ENCODE measurements at regions not wholly inside any gene's neighbourhood (a gene's known extent, or its start where the extent isn't known, plus 50 kb on each side); places are given as distances from the start of the nearest gene placed in this dataset.
"Not testable (repeated sequence)": the region's sequence is repeated elsewhere in the genome, so short reads cannot be mapped to it uniquely, and the experiment has no call there.

- H3K4me3 ChIP-seq, result no peak overlapping the region
- H3K9me3 ChIP-seq, result no peaks in the 10 kb centered on the region
- ATAC-seq, result no peak
- DNase-seq, result no peak
- no peaks in the 10 kb centered on the region for H3K27me3 ChIP-seq (ENCODE audit: low read depth)
- TF ChIP-seq, protein P1, sequence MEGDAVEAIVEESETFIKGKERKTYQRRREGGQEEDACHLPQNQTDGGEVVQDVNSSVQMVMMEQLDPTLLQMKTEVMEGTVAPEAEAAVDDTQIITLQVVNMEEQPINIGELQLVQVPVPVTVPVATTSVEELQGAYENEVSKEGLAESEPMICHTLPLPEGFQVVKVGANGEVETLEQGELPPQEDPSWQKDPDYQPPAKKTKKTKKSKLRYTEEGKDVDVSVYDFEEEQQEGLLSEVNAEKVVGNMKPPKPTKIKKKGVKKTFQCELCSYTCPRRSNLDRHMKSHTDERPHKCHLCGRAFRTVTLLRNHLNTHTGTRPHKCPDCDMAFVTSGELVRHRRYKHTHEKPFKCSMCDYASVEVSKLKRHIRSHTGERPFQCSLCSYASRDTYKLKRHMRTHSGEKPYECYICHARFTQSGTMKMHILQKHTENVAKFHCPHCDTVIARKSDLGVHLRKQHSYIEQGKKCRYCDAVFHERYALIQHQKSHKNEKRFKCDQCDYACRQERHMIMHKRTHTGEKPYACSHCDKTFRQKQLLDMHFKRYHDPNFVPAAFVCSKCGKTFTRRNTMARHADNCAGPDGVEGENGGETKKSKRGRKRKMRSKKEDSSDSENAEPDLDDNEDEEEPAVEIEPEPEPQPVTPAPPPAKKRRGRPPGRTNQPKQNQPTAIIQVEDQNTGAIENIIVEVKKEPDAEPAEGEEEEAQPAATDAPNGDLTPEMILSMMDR (IDR thresholded peaks at IDR 0.05), result no peak
- H3K4me1 ChIP-seq, result no peaks in the 10 kb centered on the region
- H3K36me3 ChIP-seq, result no peaks in the 10 kb centered on the region
- H3K27ac ChIP-seq, result no peak overlapping the region
- intact Hi-C loops (cut with DNase I), result no loop called here
Measured at GRCh38 chr18:51346404-51346803, 148.9 kb upstream of the MEX3C start.

DNA sequence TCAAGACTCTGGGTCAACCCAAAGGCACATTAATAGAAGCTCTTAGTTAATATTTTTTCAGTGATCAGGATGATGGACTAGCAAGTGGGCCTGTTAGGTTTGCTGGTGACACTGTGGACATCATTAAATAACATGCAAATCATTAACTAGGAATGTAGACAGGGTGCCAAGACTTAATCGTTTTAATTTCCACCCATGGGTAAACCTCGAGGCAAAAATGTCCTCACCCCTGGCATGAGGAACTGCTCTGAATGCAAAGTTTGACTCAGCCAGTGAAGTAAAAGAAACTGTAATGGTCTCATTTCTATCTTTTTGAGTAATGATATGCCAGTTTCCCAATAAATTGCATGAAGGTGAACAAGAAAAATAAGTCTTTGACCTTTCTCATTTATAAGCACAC, 152.6 kb upstream of the MEX3C start:
- ATAC-seq (no peak), DNase-seq (no peak)
- Histone ChIP-seq H3K36me3 (no peaks in the 10 kb centered on the region), H3K9me3 (no peaks in the 10 kb centered on the region), H3K4me3 (no peak overlapping the region), H3K4me1 (no peaks in the 10 kb centered on the region), H3K27ac (no peak overlapping the region), H3K27me3 (ENCODE audit: low read depth) (no peaks in the 10 kb centered on the region)
- TF ChIP-seq, protein P1 (IDR thresholded peaks at IDR 0.05), result no peak
- intact Hi-C loops (cut with DNase I), result no loop called here

- Histone ChIP-seq H3K27me3 (ENCODE audit: low read depth) (no peaks in the 10 kb centered on the region), H3K36me3 (no peaks in the 10 kb centered on the region), H3K4me1 (no peaks in the 10 kb centered on the region), H3K27ac (no peak overlapping the region), H3K4me3 (no peak overlapping the region), H3K9me3 (no peaks in the 10 kb centered on the region)
- intact Hi-C loops (cut with DNase I), result no loop called here
- ATAC-seq (no peak), DNase-seq (no peak)
- TF ChIP-seq, protein P1 (IDR thresholded peaks at IDR 0.05), result no peak
Measured at GRCh38 chr18:51355841-51356240, 158.4 kb upstream of the MEX3C start.

- H3K4me1 ChIP-seq; DNase-seq; H3K27ac ChIP-seq; H3K27me3 ChIP-seq (ENCODE audit: low read depth); intact Hi-C loops (cut with DNase I); ATAC-seq; H3K9me3 ChIP-seq; H3K4me3 ChIP-seq; H3K36me3 ChIP-seq: not testable (repeated sequence)
Measured at GRCh38 chr18:51360301-51360700, 162.8 kb upstream of the MEX3C start.

DNA sequence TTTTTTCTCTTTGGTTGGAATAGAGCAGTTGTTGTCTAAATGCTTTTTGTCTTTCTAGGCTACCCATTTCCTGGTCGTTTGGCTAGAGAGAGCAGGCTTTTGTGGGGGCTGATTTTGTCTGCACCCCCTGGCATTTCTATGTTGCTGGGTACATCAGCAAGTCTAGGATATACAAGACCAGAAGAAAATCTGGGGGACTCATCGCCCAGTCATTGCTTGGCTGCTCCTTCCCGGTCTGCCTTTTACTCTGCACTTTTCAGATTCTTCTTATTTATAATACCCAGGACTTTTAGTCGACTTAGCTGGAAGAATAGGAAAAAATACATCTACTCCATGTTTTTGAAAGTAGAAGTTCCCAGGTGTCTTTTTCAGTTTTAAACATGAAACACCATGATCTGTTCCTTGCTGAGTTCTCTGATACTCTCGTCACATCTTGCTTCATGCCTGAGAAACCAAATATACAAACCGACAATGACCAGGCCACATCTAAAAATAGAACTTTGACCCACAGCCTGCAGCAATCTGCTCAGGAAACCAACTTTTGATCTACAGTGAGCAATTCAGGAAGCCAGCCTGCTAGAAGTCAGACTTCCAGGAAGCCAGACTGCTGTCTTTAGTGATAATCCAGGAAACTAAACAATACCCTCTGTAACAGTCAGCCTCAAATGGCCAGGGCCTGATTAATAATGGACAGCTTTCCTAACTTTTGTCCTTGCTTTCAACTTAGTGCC, 163.8 kb upstream of the MEX3C start:
- TF ChIP-seq, protein P1 (IDR thresholded peaks at IDR 0.05), result no peak
- no peak overlapping the region for H3K27ac ChIP-seq
- H3K4me1 ChIP-seq, result no peaks in the 10 kb centered on the region
- intact Hi-C loops (cut with DNase I), result no loop called here
- ATAC-seq (no peak), DNase-seq (no peak)
- no peaks in the 10 kb centered on the region for H3K9me3 ChIP-seq
- H3K4me3 ChIP-seq, result no peak overlapping the region
- no peaks in the 10 kb centered on the region for H3K36me3 ChIP-seq
- no peaks in the 10 kb centered on the region for H3K27me3 ChIP-seq (ENCODE audit: low read depth)

GRCh38 chr18:51363384-51363783, 165.9 kb upstream of the MEX3C start:
- Histone ChIP-seq H3K27ac (no peak overlapping the region), H3K27me3 (ENCODE audit: low read depth) (no peaks in the 10 kb centered on the region), H3K36me3 (no peaks in the 10 kb centered on the region), H3K9me3 (no peaks in the 10 kb centered on the region), H3K4me1 (no peaks in the 10 kb centered on the region), H3K4me3 (no peak overlapping the region)
- DNase-seq (no peak), ATAC-seq (no peak)
- TF ChIP-seq, protein P1 (IDR thresholded peaks at IDR 0.05), result no peak
- intact Hi-C loops (cut with DNase I), result no loop called here

All from lower lobe of right lung (tissue), 2 donors.